ENCODE measurements at regions not wholly inside any gene's neighbourhood (a gene's known extent, or its start where the extent isn't known, plus 50 kb on each side); places are given as distances from the start of the nearest gene placed in this dataset.

DNA sequence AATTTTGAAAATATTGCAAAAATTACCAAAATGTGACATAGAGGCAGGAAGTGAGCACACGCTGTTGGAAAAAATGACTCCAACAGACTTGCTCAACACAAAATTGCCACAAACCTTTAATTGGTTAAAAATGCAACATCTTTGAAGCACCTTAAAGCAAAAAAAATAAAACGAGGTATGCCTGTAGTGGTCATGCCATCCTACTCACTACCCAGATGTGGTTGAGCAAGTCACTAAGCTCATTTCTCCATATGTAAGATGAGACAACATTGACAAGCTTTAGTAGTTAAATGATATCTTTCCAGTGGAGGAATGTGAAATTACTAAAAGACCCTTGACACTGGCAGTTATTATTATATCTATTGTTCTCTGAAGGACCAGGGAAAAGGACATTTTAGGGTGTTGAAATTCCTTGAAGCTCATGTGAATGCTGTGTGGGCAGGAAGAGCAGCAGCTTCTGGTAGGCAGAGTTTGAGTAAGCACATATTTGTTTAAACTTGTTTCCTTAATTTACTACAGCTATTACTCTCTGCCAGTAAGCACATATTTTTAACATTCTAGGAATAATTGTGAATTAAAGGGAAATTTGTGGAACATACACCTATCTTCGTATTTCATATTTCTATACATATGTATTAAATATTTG, 131.6 kb upstream of the P2RY1 start:
- FAIRE-seq: no peak
- no peak for DNase-seq (ENCODE audit: low spot score in 2 of 2)

DNA sequence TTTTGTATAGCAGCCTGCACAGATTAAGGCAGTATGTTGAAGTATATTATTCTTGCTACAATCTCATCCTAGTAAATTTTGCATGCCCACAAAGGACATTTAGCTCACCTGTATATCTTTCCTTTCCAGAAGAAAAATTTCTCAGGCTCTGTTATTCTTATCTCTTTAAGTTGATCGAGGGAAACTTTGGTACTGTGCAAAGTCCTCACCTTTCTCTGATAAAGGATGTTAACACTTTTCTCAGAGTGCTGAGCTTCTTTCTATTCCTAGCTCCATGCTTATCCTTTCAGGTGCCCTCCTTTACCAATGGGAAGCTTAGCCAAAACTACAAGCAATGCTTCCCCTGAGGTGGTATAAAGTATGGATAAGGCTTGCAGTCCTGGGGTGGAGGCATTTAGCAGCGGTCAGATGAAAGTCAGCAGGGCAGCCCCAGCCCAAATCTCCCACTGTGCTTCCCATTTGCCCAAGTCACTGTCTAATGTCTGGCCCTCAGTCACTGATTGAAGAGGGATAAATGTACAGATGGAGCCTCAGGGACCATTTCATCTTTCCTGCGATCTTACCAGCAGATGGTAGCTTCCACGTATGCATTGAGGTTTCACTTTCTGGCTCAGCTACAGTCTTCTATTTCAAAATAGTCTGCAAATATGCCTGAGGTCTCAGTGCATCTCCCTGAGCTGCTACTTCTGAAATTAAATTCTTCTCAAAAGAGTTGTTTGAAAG, 127.8 kb upstream of the P2RY1 start:
- FAIRE-seq (no peak), DNase-seq (ENCODE audit: low spot score in 2 of 2) (no peak)

DNA sequence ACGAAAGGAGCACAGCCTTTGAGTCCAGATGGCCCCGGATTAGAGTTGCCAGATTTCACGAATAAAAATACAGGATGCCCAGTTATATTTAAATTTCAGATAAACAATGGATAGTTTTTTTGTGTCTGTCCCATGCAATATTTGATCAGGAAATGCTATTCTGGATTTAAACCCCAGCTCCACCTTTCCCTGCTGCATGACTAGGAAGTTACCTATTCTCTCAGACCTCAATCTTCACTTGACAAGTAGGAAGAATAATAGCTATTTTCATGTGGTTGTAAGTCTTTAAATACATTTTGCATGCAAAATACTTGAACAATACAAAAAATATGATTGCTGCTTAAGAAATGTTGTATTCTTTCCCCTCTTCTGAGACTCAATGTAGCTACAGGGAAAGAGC, 125.3 kb upstream of the P2RY1 start:
- no peak for FAIRE-seq
- no peak for DNase-seq (ENCODE audit: low spot score in 2 of 2)

DNA sequence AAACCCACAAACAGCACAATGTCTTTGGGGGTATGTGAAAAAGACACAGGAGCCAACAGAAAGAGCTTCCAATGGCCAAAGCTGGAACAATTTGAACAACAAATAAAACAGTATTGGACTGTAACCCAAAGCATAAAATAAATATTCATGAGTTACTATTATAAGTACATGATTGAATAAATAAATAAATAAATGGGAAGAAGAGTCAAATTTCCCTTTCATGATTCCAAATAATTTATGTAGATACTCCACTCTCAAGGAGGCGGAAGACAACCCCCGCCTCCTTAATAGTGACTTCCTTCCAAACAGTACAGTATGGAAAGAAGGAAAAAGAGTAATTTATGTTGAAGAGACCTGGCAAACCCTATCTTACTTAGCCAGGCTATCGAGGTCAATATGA, 124.4 kb upstream of the P2RY1 start:
- FAIRE-seq (no peak), DNase-seq (ENCODE audit: low spot score in 2 of 2) (no peak)

DNA sequence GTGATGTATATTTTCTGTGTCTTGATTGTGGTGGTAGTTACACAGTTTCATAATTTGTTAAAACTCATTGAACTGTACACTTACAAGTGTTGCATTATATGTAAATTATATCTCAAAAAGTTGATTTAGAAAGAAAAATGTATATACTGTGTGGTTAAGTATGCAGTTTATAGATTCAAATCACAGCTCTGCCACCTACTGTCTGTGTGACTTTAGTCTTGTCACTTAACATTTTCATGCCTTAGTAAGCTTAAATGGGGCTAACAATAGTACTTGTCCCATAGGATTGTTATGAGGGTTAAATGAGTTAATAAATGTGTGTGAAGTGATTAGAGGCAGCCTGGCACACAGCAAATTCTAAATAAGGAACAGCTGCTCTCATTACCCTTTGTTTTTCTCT, 120.9 kb upstream of the P2RY1 start:
- FAIRE-seq (no peak), DNase-seq (ENCODE audit: low spot score in 2 of 2) (no peak)

DNA sequence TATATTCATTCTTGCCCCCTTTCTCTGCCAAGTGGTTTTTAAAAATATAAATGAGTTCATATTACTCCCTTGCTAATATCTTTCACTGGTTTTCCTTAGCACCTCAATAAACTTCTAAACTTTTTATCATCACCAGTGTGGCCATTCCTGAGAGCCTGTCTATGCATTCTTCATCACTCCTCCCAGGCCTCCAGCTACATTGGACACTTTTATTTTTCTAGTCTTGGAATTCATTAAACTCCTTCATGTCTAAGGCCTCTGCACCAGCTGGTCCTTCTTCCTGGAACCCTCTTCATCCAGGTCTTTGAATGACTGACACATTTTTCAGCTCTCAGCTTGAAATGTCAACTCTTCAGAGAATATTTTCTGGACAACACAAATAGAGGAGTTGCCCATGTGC, 120.4 kb upstream of the P2RY1 start:
- no peak for DNase-seq (ENCODE audit: low spot score in 2 of 2)
- FAIRE-seq: no peak

DNA sequence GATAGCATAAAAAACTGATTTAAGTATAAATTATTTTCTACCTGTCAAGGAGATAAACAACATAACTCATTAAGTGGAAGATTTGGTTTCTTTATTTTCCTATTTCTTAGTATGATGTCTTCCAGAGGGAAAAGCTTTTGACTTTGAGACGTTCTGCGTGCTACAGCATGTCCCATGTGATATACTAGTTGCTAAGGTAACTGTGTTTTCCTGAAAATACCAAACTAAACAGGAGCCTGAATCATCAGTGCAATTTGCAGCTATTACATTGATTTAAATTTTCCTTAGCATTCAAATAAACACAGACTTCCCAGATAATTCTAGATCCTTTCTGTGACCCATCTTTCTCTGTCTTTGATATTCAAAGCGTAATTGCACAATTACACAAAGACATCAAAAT, 117.7 kb upstream of the P2RY1 start:
- no peak for FAIRE-seq

DNA sequence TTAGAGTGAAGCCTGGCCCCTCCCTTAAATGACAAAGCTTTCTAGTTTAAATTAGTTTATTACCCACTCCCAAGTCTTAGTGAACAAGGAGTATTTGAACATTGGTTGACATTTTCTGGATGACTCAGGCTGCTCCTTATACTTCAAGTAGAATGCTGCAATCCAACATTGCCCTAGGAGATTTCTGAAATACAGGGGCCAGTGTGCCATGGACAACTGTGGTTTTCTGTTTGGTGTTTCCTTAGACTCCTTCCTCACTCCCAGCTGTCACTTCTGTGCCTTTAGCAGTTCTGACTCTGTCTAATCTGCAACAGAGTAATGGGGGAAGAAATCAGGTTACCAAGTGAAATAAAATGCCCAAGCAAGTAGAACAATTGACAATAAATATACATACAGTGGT, 116.1 kb upstream of the P2RY1 start:
- DNase-seq (ENCODE audit: low spot score in 2 of 2): no peak
- no peak for FAIRE-seq

More for the DNA sequence above, 117.7 kb upstream of the P2RY1 start:
- no peak for DNase-seq (ENCODE audit: low spot score in 2 of 2)

DNA sequence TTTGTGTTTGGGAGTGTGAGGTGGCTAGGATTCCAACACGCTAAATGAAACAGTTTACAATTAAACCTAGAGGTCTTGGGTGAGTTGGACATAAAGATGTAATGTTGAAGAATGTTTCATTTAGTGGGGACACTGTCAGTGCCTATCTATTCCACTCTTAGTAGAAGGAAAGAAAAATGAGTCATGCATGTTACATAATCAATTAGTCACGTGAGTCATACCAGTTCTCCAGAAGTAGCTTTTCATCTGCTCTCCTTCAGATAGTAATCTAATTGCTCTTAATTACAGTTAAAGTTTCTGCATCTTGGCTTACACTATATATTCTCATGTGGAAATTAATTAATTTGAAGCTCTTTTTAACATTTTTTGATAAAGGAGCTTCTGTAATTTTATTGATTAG, 115.7 kb upstream of the P2RY1 start:
- DNase-seq (ENCODE audit: low spot score in 2 of 2) (no peak), FAIRE-seq (no peak)

DNA sequence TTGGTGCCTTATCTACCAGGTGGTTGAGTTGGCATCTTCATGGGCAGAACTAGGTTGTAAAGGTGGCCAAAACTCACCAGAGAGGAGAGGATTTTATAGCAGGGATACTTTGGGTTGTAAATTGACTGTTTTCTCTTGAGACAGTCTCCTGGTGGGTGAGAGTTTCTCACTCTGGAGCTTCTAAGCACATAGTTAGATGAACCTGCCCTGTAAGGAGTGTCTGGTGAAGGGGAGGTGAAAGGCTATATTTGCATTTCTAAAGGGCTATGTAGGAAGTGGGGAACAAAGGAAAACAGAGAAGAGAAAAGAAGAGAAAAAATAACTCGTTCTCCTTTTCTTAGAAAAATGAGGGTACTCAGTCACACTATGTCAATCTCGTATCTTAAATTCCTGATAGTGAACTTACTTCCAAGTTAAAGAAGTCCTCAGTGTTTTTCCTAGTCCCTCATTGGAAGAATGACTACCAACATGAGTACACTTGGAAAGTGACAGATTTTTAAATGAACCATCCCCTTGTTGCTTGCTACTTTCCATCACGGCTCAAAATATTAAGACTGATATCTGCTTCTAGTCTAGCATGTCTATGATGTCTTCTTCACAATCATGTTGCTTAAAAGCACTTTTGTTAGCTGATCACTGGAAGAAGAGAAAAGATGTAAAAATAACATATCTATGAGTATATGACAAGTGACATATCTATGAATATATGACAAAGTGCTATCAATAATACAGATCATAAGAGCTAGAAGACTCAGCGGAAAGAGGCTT, 113.8 kb upstream of the P2RY1 start:
- FAIRE-seq (no peak), DNase-seq (ENCODE audit: low spot score in 2 of 2) (no peak)

DNA sequence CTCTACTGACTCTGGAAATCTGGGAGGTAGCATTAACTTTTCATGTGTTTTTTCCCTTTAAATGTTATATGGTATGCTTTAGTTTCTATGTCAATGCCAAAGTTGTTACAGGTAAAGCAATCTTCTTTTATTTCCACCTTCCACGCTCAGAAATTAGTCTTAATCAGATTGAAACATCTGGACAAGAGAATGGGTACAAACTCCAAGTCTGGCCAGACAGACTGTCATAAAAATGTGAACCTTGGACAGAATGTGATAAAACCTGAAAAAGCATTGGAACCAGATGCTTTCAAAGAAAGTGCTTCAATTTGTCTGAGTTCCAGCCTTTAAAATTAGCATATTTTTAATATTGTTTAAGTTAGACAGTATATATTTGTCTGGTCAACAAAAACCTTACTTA, 110.7 kb upstream of the P2RY1 start:
- no peak for FAIRE-seq
- no peak for DNase-seq (ENCODE audit: low spot score in 2 of 2)

DNA sequence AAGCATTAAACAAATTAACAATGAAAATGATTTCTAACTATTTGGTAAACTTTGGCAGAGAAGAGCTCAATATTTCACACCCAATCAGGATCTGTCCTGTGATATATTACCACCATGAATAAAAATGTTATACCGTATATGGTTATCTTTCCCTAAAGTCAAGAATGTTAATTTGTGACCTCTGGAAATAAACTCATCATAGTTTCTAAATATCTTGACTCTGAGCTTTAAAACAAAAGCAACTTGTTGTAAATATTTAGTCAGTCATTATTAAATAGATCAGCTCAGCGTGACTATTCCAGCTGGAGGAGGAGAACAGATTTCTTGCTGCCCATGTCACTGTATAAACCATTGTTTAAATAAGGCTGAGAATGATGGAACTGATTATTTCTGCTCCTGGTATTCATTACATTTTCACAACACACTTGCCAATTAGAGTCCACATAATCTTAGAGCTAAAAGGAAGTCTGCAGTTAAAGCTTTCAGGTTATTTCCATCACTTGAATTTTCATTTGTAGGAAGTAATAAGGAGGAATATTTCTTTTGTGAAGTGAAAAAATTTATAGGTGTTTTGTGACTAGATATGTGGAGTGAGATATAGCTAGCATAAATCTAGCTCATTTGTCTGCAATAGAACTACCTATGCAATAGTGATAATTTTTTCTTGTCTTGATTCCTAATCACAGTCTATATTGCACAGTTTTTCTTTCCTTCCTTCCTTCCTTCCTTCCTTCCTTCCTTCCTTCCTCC, 106.5 kb upstream of the P2RY1 start:
- DNase-seq (ENCODE audit: low spot score in 2 of 2) (no peak), FAIRE-seq (no peak)

DNA sequence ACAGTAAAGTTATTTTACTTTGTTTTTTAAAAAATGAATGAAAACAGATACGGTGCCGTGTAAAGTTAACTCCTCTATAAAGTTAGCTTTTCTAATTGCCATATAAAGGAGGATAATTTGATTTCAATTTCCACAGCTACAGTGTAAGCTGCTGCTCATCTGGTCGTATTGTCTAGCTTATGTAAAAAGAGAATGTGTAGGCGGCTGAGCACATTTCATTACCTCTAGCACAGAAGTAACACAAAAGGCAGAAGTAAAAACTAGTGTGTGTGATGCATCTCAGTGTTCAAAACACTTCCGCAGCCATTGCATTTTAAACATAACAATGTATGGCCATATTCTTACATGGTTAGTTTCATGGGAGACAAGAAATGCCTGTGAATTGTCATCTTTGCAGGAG, 105.0 kb upstream of the P2RY1 start:
- DNase-seq (ENCODE audit: low spot score in 2 of 2) (no peak), FAIRE-seq (no peak)

DNA sequence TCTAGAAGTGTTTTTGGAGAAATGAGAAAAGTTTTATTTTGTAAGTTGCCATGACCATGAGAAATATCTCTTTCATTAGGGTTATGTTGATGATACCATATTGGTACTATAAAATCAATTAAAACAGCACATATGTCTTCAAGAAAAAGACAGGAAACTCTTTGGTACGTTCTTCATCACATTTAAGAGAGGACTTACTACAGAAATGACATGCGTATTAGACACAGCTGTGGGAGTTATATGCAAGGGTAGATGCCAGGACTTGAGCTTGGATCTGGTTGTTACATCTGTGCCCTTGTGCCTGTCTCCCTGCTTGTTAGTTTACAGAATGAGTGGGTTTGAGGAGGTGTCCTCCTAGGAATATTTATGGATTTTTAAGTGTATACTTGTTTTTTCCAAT, 103.4 kb upstream of the P2RY1 start:
- no peak for FAIRE-seq
- no peak for DNase-seq (ENCODE audit: low spot score in 2 of 2)

DNA sequence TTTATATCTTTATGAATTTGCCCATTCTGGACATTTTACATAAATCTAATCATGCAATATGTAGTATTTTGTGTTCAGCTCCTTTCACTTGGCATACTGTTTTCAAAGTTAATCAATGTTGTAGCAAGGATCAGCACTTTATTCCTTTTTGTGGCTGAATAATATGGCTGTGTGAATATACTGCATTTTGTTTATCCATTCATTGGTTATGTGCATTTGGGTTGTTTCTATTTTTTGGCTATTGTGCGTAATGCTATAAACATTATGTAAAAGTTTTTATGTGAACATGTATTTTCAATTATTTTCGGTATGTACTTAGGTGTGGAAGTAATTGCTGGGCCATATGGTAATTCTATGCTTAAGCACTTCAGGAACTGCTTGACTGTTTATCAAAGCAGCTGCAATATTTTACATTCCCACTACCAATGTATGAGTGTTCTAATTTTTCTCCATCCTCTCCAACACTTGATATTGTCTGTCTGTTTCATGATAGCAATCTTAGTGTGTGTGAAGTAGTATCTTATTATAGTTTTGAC, 101.3 kb upstream of the P2RY1 start:
- no peak for FAIRE-seq
- no peak for DNase-seq (ENCODE audit: low spot score in 2 of 2)

DNA sequence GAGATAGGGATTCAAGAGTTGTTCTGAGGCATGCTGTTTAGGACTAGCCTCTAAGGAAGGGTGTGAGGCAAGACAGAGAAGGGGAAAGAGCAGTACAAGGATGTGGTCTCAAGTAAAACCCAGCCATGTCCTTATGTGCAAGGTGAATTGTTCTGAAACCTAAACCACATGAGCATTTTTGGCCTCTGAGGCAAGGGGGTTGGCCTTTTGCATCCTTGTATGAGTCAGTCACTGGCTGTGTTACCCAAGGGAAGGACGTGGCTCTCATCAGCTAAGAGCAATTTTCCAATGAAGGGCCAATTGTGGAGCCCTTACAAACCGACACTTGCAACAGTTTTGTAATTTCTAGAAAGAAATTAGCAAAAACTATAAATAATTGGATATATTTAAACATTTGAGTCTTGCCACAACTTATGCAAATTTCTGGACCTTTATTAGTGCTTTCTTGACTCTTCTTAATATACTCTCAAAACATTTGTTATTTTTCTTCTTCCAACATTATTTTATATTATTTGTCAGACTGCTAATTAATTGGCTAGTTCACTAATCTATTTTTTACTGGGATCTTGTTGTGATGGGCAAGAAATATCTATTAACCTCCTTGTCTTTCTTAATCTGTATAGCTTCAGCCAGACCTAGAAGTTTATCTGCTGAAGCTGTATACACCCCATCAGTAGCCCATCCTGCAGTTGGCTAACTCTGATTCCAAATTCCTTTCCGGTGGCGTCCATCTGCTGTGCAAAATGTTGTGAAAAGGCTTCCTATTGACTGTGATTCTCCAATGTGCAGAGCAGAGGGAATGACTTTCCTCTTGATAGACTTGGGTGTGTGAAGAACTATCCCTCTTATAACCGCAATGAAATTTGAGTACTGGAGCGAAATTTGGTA, 97.7 kb upstream of the P2RY1 start:
- FAIRE-seq: no peak
- DNase-seq (ENCODE audit: low spot score in 2 of 2): no peak

DNA sequence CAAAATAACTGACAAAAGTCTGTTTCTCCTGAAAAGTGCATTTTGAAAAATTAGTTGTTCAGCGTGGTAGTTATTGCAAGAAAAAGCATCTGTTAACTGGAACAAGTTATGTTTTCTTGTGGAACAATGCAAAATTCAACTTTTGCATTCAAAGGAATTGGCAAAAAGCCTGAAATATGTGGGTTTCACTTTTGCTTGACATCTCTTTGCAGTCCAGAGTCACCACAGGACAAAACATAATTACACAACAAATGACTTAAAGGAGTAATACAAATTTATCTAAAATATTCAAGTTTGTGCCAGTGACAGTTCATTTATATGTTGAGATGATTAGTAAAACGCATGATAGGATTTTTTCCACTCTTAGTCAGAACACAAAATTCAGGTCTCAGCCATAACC, 96.3 kb upstream of the P2RY1 start:
- DNase-seq (ENCODE audit: low spot score in 2 of 2) (no peak), FAIRE-seq (no peak)

DNA sequence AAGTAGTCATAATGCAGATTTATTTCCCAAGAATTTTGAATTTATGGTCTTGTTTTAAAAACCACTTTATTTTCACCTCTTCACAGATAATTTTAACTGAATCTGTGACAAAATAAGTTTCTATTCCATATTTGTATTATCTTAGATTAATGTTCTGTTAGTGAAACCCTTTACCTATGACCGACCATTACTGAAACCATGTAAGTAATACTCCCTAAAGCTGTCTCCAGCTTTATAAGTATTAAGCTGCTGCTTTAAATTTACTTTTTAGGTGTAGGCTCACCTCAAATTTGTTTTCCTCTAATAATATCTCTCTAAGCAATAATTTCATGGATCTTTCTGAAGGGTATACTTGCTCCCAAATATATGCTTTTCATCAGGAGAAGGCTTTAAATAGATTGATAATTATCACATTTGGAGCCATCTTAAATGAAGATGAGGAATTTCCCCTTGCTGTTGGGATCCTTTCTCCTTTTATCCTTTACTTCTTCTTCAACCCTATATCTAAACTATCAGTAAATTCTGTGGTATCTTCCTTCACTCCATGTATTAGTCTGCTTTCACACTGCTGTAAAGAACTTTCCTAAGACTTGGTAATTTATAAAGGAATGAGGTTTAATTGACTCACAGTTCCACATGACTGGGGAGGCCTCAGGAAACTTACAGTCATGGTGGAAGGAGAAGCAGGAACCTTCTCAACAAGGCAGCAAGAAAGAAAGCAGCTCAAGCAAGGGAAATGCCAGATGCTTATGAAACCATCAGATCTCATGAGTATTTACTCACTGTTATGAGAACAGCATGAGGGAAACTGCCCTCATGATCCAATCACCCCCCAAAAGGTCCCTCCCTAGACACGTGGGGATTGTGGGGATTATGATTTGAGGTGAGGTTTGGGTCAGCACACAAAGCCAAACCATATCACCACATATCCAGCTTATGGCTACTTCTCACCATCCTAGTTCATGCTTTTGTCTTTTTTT, 92.3 kb upstream of the P2RY1 start:
- DNase-seq (ENCODE audit: low spot score in 2 of 2): no peak
- no peak for FAIRE-seq

DNA sequence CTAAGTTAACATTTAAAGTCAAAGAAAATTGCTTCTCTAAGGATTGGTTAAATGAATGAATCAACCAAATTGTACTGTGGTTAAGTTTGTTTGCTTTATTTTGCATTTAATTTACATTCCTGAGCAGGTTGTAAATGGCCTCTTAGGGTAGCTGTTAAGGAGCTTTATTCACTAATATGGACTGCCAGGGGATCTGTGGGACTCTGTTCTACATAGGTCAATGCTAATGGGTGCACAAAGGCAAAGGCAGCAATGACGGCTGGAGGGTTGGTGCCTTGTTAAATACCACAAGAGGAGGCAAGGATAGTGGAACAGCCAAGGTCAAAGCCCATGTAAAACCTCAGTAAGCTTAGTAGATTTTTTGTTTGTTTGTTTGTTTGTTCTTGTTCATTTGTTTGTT, 89.3 kb upstream of the P2RY1 start:
- no peak for FAIRE-seq
- DNase-seq (ENCODE audit: low spot score in 2 of 2): no peak

All from frontal cortex (tissue), 3 donors.